Amniotic stem cell (primary cell): ENCODE measurements at regions not wholly inside any gene's neighbourhood (a gene's known extent, or its start where the extent isn't known, plus 50 kb on each side); places are given as distances from the start of the nearest gene placed in this dataset.

ENCODE experiments used
- DNase-seq: peaks from one replicate; lab custom pipeline; 2025; lab: John Stamatoyannopoulos, UW

DNA sequence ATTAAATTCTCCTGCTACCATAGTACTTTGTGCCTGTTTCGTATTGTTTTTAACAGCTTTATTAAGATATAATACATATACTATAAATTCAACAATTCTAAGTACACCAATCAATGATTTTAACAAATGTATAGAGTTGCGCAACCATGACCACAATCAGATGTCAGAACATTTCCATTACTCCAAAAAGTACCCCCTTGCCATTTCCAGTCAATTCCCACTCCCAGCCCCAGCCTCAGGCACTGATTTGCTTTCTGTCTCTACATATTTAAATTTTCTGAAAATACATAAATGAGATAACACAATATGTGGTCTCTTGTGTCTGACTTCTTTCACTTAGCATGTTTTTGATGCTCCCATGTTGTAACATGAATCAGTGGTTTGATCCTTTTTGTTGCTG, 193.9 kb downstream of the FIGN start:
- DNase-seq = no peak

DNA sequence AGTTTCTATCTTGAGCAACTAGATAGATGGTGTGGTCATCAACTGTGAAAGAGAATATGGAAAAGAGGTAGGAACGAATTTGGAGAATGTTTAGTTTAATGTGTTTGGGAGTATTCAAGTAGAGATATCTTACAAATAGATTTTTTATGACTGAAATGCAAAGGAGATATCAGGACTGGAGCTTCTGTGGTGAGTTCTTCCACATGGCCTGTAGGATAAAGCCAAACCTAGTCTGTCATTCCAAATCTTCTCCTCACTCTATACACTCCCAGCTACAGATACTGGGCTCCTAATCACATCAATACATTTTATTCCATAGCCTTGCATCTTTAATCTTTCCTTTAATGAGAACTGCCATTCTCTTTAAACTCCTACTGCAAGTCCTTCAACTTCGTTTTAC, 194.3 kb downstream of the FIGN start:
- no peak for DNase-seq

DNA sequence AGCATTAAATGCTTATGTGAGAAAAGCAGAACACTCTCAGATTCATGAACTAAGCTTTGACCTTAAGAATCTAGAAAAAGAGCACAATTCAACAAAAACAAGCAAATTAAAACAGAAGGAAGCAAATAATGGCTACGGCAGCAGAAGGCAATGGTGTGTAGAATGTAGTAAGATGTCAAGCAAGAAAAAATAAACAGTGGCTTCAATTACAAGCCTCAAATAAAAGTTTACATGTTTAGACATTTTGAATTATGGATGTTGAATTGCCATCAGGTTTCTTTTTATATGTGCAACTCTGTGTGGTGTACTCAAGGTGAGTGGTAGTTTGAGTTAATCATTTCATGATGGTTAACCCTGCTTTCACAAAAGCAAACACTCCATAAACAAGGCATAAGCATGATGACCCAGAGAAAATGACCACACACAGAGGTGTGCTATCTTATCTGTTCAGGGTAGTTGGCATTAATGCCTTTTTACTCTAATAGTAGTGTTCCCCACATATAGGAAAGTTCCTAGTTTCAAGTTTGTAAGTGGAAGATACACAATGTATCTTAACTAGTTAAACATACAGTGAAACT, 207.1 kb downstream of the FIGN start:
- DNase-seq = no peak

DNA sequence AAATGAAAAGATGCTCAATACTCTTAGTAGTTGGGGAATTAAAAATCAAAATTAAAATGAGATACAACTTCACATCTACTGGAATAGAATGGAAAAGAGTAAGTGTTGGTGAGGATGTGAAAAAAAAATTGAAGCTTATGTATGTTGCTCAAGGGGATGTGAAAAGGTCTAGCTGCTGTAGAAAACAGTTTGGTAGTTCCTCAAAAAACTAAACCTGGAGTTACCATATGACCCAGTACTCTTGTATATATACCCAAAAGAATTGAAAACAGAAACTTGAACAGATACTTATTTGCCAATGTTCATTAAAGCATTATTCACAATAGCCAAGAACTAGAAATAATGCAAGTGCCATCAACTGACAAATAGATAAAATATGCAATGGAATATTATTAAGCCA, 208.4 kb downstream of the FIGN start:
- no peak for DNase-seq

DNA sequence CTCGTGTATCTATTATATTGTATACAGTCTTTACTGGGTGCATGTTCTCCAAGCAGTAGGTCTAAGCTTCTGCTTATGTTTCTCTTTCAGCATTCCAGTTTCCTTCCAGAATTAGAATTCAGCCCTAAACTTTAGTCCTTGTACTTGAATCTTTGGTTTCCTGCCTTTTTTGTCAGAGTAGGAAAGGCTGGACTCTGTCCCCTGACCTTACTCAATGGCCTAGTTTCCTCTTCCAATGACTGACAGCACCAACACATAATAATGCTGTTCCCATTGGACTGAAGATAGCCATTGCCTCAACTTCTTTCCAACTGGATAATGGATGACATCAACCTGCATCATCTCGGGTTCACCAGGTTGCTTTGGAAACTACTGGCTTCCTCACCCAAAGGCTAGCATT, 217.0 kb downstream of the FIGN start:
- DNase-seq = no peak

DNA sequence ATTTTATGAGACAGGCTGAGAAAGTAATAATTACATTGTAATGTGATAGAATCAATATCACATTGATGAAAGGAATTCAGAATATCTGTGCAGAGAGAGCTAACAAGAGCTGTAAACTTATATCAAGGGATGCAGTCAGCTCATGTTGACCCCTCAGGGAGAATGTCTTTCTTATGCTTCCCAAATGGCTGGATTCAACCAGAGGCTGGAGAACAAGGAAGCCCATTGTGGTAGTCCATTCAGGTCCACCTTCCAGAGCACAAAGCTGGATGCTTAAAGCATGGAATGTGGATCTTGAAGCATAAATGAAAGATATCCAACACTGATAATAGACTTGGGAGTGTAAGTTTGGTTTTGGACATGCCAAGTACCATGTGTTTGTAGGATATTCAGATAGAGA, 220.0 kb downstream of the FIGN start:
- DNase-seq = no peak

DNA sequence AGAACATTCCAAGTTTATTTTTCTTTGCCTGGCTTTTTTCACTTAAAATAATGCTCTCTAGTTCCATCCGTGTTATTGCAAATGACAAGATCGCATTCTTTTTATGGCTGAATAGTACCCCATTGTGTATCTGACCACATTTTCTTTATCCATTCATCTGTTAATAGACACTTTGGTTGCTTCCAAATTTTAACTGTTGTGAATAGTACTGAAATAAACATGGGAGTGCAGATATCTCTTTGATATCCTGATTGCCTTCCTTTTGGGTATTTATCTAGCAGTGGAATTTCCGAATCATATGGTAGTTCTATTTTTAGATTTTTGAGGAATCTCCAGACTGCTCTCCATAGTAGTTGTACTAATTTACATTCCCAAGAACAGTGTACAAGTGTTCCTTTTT, 230.5 kb downstream of the FIGN start:
- no peak for DNase-seq

DNA sequence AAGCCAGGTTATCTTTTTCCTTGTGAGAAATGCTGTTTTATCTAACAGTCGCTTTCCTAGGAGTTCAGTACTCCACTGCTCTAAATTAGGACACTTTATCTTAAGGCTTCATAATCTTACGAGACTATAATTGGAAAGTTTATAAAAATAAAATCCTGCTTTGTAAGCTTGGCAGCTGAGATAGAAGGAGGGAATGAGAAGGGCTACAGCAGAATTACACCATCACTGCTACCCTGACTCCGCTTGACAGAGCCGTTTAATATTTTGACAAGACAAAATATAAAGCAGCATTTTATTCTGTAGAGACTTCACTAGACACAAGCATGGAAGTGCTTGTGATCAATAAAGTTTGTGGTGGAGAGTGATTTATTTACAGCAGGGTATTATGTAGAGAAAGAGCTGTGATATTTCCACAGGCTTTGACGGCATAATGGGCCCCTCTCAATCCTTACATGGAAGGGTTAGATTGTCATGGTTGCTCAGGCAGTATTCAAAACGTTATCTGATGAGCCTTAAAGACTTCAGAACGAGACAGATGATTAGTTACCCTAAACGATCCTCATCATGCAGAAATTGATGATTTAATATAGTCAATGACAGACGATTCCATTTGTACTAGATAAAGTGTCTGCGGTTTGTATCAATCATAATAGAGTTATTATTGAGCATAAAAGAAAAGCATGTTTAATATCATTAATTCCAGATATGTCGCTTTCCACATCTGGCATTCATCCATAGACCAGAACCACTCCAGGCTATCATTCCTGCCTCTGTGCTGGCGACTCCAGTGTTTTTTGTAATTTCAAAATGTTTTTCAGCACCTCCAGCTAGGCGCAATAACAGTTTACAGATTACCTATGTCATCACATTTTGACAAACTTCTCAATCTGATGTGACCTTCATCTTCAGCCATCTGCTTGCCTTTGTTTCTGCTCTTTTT, 242.2 kb downstream of the FIGN start:
- DNase-seq = no peak

DNA sequence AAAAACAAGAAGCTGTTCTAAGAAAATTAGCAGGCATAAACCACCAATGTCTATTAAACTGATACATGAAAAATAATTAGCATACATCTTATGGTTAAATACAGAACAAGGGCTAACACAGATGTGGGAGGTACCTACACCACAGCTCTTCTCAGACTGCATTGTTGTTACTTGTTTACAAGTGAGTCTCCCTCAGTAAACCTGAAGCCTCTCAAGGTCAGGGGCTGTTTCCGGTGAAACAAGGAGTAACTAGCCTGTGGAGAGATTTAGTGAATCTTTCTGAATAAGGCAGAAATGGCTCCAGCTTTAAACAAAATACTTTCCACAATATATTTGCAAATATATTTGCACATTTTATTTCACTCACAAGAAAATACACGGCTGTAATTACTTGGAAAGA, 244.0 kb downstream of the FIGN start:
- no peak for DNase-seq

DNA sequence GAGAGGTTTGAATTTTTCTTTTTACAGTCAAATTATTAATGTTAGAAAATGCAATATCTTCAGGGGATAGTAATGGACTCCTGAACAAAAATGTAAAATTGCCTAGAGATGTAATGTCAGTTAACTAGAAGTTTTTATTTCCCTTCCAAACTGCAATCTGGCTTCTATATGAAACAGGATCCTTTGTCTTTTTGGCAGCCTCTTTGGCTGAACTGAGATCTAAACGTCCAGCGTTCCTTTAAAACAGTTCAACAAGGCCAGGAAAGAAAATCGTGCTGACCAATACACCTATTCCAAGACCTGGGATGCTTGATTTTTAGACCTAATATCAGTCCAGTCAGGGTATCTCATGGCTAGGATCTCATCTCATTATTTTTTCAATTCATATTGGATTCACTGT, 245.5 kb downstream of the FIGN start:
- no peak for DNase-seq

DNA sequence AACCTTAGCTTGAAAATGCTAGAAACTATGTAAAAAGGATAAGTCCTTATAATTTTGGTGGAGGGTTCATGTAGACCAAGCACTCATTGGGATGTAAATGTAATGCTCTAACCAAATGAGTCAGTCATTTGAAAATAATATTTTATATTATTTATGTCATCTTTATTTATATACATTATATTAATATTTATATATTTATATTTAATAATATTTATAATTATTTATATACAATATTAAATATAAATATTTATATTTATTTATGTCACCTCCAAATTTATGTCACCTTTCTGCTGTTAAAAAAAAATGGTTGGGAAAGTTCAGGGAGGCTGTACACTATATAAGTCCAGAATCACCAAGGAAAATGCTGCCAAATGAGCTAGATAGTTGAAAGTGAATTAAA, 254.3 kb downstream of the FIGN start:
- no peak for DNase-seq

DNA sequence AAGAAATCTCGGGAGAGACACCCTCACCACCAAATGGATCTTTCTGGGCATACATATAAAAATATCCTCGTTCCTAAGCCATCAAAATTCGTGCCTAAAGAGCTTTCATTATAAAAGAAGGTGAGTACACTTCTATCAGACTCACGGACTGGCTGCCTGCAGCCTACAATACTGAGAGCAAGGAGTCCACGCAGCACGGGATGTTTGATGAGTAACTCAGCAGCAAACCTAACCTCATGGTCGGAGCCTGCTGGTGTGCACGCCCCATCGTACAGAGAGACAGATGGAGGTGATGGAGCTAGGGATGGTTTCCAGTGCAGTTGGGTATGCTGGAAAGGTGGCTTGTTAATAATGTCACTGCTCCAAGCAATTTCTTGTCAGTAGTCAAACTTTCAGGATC, 256.2 kb downstream of the FIGN start:
- DNase-seq = no peak

DNA sequence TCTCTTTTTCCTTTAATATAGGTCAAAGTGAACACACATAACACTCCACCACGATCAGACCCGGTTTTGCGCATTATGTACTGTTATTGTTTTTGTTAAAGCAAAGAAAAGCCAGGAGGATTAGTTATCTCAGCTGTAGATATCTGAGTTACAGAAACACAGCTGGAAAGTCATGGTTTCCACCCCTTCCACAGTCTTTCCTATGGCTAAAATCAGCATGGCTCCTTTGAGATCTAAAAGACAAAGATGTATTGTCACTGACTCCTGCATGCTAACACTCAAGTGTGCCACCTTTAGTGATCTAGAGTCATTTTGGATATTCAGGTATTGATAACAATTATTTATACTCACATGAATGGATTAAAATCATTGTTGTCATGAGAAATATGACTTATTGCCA, 260.0 kb downstream of the FIGN start:
- no peak for DNase-seq

DNA sequence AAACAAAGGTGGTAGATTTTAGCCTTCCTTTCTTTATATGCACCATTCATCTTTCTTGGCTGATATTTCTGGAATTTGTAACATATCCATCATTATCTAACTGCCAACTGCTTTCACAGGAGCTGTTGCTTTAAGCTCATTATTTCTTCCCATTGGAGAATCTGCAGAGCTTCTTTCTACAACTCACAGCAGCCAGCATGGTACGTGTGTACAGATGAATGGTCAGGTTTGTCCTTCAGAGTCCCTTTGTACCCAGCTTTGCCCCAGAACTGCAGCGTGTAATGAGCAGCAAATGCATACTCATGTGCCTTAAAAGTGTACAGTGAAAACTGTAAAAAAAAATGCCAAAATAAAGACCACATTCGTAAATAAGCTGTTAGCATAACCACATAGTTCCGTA, 260.9 kb downstream of the FIGN start:
- no peak for DNase-seq

DNA sequence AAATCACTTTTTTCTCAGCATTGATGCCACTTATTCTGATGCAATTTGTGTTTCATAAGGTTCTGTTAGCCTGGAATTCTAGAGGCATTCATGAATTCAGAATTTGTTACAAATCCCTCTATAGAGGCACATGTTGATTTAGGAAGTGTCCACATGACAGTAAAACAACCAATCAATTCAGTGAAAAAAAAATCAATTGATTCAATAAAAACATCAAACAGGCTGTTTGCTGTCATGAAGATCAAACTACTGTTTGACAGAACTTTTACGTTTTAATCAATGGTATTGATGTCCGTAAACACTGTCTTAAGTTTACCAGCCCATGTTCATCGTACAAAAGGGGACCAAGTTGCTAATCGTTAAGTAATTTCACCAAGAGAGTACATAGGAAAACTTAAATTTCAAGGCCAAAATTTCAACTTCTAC, 261.5 kb downstream of the FIGN start:
- DNase-seq = no peak

DNA sequence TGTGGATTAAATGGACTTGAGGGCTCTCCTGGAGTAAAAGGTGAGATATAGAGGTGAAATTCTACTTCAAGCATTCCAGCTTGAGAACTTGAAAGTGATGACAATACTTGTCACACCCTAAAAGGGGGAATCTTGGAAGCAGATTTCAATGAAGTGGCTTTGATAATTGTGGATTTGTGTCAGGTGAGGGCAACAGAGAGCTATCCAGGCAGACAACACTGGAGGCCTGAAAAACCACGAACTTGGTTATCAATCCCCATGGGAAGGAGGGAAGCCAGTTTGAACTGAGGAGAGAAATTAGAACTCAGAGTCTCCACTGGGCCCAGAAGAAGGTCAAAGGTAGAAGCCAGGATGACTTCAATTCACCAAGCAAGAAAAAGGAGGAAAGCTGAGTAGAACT, 263.9 kb downstream of the FIGN start:
- no peak for DNase-seq

DNA sequence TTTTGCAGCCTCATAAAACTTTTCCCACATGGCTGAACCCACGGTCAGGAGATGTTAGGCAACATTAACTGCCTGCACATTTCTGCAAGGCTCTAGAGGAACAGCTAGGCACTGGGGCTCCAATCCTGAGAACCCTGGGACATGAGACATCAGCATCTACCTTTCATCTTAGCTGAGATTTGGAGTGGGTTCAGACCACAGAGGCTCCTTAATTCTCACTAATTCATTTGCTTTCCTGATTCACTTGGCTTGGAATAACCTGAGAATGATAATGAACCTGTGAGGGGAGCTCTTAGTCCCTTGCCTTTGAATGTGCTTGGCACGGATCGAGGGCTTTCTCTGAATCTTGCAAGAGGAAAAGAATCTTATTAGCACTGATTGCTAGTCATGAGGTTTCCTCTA, 266.2 kb downstream of the FIGN start:
- DNase-seq = no peak

DNA sequence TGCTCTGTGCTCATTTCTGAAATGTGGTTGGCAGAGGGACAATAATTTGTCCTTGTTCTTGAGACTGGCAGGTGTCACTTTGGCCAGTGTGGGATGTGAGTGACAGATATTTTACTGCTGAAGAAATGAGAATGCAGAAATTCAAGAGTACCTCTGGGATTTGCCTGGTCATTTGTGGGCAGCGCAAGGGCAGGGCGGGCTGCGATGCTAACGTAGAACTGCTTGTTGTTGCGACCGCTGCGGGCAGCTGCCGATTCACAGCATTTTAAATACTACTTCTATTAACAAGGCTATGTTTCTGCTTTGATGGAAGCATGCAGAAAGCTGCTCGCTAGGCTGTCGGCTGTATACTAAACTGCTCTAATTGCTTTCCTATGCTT, 268.6 kb downstream of the FIGN start:
- no peak for DNase-seq

DNA sequence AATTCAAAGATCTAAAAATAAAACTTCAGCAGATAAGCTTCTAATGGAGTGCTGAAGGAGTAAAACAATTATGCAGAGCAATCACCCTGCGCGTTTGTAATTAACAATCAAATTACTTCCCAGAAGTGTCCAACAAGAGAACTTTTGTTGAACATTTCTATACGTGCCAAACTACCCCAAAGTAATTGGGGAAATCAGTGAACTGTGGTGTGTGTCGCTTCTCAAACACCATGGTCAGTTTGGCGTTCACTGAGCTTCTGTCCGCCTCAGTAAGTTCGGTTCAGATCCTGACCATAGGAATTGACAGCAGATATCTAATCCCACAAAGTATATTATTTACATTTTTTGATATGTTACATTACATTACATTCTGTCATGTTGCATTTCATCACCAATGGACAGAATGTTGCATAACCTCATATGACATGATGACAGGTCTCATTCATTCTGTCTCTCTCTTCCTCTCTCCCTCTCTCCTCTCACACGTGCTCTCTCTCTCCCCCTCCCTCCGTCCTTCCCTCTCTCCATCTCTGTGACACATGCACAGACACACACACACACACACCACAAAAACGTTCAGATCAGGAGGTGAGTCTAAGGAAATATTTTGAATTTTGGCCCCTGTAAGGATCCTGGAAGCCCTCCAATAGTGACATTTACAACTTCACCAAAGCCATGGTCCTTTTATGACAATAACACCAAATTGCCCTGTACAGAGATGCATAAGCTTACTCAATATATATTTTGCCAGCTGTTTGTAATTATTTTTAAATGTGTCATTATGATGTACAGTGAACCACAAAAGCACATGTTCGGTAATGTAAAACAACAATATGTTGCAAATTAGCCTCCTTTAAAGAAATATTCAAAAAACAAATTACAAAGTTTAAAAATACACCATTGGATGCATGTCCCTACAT, 269.2 kb downstream of the FIGN start:
- DNase-seq = no peak

DNA sequence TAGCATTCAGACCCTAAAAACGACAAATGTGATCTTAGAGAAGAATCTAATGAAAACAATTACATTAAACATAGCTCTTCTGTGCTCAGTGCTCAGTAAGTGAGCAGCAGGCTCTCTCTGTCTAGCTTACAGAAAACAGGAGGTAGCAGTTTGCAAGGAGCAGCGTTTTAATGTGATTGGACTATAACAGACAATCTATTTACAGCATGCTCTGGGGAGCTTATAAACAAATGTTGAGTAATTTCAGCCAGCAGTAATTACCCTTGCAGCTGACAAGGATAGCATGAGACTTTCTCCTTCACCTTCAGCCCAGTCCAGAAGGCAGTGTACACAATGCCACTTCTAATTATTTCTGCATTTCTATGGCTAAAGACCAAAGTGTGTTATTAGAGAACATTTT, 270.4 kb downstream of the FIGN start:
- no peak for DNase-seq

DNA sequence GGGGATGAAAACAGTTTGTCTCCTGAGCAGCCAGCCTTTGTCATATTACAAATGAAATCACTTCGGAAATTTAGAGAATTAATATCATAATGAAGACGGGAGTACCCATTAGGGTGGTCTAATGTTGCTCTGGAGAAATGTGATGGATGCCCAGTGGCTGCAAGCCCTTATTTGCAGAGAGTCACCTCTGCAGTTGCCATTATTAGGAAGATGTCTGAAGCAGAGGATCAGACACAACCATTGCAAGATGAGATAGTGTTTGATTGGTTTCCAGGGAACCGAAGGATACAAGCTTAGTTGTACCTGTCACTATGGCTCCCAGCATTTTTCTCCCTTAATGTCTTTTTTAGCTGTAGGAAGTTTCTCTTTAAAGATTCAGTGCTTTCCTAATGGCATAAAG, 272.4 kb downstream of the FIGN start:
- DNase-seq = no peak

DNA sequence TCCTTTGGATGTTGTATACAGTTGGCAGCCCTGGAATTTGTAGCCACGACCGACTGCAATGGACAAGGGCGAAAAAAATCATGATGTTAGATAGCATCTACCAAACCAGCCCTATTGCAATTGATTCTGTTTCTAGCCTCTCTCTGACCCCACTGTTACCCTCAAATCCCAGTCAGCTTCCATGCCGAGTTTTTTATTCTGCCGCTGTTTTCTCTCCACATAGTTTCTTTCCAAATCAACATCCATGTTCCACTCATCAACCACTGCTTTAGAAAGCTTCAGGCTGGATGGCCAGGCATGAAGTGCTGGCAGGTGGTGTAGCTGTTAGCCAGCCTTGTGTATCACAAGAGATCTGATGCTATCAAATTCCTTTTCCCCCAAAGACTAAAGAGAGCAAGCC, 272.8 kb downstream of the FIGN start:
- DNase-seq = no peak

DNA sequence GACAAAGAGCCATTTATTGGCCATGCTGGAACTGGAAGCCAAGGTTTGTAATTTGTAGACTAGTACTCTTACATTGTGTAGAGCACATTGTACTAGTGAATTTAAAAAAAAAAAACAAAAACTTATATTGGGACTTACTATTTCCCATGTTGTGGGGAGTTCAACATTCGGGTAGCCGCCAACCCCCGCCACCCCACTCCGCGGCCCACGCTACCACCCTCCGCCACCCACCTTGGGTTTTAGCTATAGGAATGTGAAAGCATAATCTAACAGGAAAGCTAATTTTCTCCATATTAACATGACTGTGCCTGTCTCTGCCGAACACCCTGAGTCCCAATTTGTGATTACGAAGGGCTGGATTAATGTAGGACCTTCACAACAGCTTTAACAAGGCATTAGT, 275.8 kb downstream of the FIGN start:
- no peak for DNase-seq
